GM12872 (cell line): ENCODE measurements at regions not wholly inside any gene's neighbourhood (a gene's known extent, or its start where the extent isn't known, plus 50 kb on each side); places are given as distances from the start of the nearest gene placed in this dataset.

Experiments used
- TF ChIP-seq, protein P1 (sequence below): IDR thresholded peaks from 3 replicates; pipeline ENCODE4 v1.5.1; 2011; ENCODE audit warnings: low read depth, mild to moderate bottlenecking, low read length, moderate library complexity; ENCODE audit not compliant: insufficient read depth

DNA sequence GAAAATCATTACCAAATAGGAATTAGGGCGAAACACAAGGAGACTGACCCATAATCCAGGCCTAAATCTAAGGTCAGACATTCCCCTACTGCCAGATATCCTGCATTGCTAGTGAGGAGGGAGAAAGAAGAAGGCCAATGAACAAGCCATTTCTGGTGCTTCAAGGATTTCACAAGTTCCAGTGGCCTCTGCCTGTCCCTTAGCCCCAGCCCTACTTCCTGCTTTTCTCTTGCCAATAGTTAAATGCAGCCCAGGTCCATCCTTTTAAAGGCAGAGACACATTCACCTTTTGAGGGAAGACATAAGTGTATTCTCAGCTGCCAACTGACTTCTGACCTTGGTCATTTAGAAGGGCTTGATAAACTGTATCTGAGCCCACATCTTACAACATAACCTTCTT is 135.8 kb downstream of the ZNF621 start:
- TF ChIP-seq, protein P1, sequence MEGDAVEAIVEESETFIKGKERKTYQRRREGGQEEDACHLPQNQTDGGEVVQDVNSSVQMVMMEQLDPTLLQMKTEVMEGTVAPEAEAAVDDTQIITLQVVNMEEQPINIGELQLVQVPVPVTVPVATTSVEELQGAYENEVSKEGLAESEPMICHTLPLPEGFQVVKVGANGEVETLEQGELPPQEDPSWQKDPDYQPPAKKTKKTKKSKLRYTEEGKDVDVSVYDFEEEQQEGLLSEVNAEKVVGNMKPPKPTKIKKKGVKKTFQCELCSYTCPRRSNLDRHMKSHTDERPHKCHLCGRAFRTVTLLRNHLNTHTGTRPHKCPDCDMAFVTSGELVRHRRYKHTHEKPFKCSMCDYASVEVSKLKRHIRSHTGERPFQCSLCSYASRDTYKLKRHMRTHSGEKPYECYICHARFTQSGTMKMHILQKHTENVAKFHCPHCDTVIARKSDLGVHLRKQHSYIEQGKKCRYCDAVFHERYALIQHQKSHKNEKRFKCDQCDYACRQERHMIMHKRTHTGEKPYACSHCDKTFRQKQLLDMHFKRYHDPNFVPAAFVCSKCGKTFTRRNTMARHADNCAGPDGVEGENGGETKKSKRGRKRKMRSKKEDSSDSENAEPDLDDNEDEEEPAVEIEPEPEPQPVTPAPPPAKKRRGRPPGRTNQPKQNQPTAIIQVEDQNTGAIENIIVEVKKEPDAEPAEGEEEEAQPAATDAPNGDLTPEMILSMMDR = no peak

DNA sequence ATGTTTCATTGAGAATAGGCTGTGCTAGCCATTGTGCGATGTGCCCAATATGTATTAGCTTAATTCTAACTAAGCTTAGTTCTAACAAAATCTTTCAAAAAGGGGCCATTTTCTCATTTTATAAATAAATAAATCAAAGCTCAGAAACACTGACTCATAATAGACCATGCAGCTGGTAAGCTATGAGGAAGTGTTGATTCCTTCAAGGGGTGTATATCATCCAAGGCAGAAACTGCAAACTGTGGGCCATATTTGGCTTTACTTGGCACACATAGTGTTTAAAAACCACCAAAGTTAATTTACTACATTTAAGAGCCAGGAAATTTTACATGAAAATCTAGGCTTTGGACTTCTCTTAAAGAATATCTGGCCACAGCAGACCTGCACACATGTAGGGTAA is 136.5 kb downstream of the ZNF621 start:
- TF ChIP-seq, protein P1 = no peak

DNA sequence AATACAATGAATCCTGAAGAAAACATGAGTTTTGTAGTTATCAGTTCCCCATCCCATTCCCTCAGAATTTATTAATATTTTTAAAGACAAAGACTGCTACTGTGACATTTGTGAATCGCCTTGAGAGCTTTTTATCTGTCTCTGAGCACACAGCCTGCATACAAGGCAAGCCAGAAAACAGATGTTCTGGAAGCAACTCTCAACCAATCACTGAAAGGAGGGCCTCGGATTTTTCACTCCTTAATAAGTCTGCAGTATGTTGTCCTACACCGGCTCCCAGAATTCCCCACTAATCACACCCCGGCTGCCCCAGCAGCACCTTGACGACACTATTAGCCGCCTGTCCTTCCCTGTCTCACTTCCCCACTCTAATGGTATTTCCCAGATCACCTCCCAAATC is 138.5 kb downstream of the ZNF621 start:
- TF ChIP-seq, protein P1 = no peak

DNA sequence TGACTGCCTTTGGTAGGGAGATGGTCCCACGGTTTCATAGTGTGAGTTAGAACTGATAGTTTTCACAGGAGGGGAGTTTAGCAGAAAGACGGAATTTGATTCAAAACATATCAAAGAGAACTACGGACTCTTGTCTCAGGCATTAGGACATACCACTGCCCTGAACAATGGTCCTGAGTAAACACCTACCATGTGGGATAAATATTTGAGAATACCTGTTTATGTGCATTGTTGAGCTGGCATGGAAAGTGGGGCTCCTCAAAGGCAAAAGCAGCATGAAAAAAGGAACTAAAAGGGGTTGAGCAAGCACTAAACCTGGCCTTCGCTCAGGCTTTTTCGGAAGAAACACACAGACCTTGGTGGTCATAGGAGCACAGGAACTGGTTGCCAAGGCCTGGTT is 144.4 kb downstream of the ZNF621 start:
- TF ChIP-seq, protein P1 = no peak

GRCh38 chr3:40672861-40673260 is 148.1 kb downstream of the ZNF621 start:
- TF ChIP-seq, protein P1 = no peak

DNA sequence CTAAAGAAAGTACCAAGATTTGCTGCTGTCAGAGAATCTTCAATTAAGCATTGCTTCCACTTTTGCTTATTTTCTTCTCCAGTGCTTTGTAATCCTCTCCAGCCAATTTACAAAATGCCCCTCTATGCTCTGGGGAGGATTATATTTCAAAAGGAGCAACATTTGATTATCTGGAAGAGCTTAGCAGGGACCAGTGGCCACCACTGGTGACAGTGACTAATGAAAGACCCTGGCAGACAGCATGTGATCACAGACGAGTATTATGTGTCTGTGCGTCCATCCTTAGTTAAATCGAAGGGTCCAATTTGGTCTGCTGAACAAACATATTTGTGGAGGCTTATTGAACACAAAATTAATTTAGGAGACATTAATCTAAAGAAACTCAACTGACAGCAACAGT is 152.6 kb downstream of the ZNF621 start:
- TF ChIP-seq, protein P1 = no peak

DNA sequence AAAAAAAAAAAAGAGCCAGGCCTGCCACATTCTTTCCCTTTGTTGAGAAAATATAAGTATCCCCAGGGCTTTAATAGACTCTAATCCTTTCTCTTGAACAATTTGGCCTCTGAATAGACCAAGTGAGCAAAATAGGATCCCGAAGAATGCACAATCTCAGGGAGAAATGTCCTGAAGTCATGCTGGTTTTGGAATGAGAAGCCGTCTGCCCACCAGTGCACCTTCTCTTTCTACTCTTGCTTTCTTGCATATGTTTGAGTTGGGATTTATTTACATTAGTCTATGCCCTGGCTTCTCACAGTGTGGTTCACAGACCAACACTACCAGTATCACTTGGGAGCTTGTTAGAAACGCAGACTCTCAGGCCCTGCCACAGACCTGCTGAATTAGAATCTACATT is 153.0 kb downstream of the ZNF621 start:
- TF ChIP-seq, protein P1 = no peak

- TF ChIP-seq, protein P1 = no peak
Measured at GRCh38 chr3:40679290-40679689, 154.5 kb downstream of the ZNF621 start.
